ENCODE measurements at regions not wholly inside any gene's neighbourhood (a gene's known extent, or its start where the extent isn't known, plus 50 kb on each side); places are given as distances from the start of the nearest gene placed in this dataset.

DNA sequence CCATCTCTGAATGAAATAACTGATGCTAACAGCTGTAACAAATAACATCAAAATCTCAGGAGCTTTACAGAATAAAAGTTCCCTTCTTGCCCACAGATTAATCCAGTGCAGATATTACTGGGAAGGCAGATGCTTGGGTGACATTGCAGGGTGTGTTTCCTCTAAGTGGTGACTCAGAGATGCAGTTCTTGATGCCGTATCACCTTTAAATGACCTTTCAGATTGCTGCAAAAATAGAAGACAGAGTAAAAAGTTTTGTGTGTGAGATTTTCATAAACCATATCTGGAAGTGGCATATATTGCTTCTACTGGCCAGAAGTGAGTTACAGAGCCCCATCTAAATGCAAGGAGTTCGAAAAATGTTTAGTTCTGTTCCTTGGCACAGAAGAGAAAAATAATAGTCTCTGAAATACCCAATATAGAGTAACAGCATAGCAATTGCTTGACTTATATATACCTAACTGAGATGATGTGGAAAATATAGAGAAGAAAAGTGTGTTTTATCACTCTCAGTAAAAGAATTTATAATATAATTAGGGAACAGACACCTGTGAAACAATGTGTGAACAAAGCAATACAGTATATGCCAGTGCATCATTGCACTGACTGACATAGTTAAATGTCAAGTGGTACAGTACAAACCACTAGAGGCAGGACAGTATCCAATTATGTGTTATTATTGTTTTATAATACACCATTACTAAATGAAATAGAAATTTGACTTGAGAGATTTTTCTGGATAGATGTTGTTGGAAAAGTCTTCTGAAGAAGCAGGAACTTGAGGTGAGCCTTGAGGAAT lies 430.7 kb upstream of the CBLB start:
- TF ChIP-seq, protein P1, sequence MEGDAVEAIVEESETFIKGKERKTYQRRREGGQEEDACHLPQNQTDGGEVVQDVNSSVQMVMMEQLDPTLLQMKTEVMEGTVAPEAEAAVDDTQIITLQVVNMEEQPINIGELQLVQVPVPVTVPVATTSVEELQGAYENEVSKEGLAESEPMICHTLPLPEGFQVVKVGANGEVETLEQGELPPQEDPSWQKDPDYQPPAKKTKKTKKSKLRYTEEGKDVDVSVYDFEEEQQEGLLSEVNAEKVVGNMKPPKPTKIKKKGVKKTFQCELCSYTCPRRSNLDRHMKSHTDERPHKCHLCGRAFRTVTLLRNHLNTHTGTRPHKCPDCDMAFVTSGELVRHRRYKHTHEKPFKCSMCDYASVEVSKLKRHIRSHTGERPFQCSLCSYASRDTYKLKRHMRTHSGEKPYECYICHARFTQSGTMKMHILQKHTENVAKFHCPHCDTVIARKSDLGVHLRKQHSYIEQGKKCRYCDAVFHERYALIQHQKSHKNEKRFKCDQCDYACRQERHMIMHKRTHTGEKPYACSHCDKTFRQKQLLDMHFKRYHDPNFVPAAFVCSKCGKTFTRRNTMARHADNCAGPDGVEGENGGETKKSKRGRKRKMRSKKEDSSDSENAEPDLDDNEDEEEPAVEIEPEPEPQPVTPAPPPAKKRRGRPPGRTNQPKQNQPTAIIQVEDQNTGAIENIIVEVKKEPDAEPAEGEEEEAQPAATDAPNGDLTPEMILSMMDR (IDR thresholded peaks at IDR 0.05; ENCODE audit: insufficient read depth, low read length) = no peak
- TF ChIP-seq POLR2AphosphoS5 (IDR thresholded peaks at IDR 0.05; ENCODE audit: low read depth) = no peak

Measured in HL-60 (cell line).